HG03432 (cell line): ENCODE measurements at regions not wholly inside any gene's neighbourhood (a gene's known extent, or its start where the extent isn't known, plus 50 kb on each side); places are given as distances from the start of the nearest gene placed in this dataset.
"Not testable (repeated sequence)": the region's sequence is repeated elsewhere in the genome, so short reads cannot be mapped to it uniquely, and the experiment has no call there.

Experiments used
- ATAC-seq: cut with Tn5 transposase; IDR thresholded peaks from one replicate; pipeline ENCODE4 v1.9.1; 2021; ENCODE audit warnings: mild to moderate bottlenecking, moderate library complexity; ENCODE audit not compliant: unreplicated experiment

- ATAC-seq, result no peak
Observed at GRCh38 chr6:85111481-85112011, 338.3 kb upstream of the NT5E start.

- no peak for ATAC-seq
Observed at GRCh38 chr6:85110943-85111342, 338.9 kb upstream of the NT5E start.

GRCh38 chr6:85107701-85108100 is 342.2 kb upstream of the NT5E start:
- no peak for ATAC-seq

DNA sequence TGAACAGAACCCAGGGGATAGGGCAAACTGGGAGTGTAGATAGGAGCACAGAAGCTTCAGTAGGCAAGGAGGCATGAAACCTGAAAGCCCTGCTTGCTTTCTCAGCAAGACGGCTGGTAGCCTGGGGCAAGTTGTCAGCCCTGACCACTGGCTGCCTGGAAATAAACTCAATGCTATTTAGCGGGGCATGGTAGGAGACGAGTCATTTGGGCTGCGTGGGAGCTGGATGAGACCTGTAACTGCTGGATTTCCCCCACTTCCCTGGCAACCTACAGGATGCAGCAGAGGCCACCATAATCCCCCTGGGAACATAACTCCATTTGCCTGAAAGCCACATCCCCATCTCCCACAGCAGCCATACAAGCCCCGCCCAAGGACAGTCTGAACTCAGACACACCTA is 332.6 kb upstream of the TBX18 start:
- ATAC-seq, result no peak

DNA sequence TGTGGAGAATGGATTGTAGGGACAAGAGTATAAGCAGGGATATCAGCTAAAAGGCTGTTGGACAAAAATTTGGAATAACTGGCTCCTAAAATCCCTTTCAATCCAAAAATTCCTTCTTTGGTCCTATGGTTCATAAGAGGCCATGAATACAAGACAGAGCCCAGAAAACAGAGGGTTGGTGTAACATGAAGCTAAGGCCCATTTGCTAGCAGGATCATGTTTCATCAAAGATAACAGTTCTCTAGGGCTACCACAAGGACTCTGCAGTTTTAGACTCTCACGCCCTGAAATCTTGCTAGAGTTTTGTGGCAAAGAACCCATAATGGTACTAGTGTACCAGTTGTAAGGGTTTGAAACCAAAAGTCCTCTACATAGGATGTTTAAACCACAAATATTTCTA is 327.8 kb upstream of the TBX18 start:
- ATAC-seq, result no peak

GRCh38 chr6:85089255-85089654 is 324.9 kb upstream of the TBX18 start:
- no peak for ATAC-seq

DNA sequence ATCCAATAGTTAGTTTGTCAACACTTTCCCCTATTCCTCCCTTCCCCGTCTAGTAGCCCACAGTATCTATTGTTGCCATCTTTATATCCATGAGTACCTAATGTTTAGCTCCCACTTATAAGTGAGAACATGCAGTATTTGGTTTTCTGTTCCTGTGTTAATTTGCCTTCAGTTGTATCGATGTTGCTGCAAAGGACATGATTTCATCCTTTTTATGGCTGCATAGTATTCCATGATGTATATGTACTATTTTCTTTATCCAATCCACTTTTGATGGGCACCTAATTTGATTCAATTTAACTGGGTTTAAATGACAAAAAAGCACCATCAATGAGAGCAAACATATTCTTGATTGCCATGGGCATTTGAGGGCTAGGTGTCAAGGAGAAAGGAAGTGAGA is 321.5 kb upstream of the TBX18 start:
- no peak for ATAC-seq

DNA sequence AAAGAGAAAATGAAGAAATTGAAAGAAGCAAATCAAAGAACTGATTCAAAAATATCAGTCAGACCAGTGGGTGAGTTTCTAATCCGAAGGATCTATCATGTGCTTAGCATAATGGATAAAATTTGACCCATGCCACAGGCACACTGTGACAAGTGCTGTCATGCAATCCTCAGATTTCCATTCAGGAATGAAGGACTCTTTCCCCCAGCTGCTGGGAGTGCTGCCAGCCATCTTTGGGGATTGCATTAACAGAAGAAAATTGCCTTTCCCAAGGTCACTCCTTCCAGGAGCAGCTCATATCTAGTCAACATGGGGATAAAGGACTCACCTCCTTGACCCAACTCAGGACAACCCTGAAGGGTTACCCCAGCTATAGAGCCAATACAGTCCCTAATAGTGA is 316.7 kb upstream of the TBX18 start:
- ATAC-seq, result no peak

- ATAC-seq, result no peak
Observed at GRCh38 chr6:85079761-85080160, 315.4 kb upstream of the TBX18 start.

DNA sequence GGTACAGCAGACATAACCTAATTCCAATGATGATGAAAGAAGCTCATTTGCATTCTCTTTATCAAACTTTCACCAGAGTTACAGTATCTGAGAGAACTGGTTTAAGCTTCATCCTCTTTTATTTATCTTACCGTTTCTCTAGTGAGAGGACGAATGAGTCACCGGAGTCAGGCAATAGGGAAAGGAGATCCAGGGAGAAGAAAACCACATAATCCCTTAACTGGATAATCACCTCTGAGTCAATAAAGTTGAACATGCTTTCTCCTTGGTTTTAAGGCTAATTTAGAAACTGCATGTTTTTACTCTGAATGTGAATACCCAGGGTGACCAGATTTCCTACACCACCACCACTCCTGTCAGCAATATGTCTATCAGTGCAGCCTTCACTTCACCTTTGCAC is 313.7 kb upstream of the TBX18 start:
- no peak for ATAC-seq

GRCh38 chr6:85077098-85077497 is 312.7 kb upstream of the TBX18 start:
- ATAC-seq, result no peak

- not testable (repeated sequence) for ATAC-seq
Observed at GRCh38 chr6:85071845-85072244, 307.4 kb upstream of the TBX18 start.

- ATAC-seq, result no peak
Observed at GRCh38 chr6:85069577-85069976, 305.2 kb upstream of the TBX18 start.

- ATAC-seq, result no peak
Observed at GRCh38 chr6:85068221-85068620, 303.8 kb upstream of the TBX18 start.

- ATAC-seq, result no peak
Observed at GRCh38 chr6:85066266-85066665, 301.9 kb upstream of the TBX18 start.

GRCh38 chr6:85065831-85066230 is 301.4 kb upstream of the TBX18 start:
- ATAC-seq, result no peak

DNA sequence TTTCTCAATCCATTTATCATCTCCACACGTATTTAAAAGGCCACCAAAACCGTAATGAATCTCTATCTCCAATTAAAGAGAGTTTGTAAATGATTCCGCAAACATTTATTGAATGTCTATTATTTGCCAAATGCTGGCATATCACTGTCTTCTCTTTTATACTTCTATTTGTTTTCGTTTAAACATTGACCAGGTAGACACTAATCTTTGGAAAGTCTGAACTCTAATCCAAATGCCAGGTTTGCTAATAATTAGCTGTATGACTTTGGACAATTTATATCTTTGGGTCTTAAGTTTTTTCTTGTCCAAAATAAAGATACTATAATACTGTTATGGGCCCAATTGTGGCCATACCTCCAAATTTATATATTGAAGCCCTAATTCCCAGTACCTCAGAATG is 299.2 kb upstream of the TBX18 start:
- ATAC-seq, result no peak

DNA sequence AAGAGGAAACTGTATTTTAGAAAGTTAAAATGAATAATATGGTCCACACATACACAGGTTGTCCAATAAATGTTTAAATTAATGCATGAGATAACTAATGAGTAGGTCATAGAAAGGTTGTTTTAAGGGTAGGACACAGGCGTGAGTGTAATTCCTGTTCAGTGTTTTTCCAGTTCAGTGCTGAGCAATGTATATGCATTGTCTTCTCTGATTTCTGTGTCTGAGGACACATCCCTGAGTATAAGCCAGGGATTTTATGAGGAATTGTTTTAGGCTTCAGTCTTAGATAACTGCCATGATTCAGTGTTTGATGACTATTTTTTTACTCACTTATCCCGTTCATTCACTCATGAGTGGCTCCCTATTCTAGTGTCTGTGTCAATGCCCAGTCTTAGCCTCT is 298.5 kb upstream of the TBX18 start:
- no peak for ATAC-seq

DNA sequence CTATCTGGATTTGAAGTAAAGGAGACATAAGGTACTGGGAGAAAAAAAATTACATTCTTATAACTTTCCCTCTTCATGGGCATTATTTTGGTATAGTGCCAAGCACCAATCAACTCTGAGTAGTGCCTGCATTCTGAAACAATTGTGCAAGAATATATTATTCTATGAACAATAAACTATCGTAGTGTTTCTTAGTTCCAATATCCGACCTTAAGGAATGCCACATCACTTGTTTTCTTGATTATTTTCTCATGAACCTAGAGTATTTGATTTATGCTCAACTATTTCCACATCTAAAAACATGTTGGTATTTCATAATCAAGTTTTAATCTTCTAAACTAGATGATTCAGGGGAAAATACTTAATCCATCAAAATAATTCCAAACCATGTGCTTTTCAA is 294.4 kb upstream of the TBX18 start:
- no peak for ATAC-seq

GRCh38 chr6:85050149-85050548 is 285.8 kb upstream of the TBX18 start:
- no peak for ATAC-seq

GRCh38 chr6:85049282-85049681 is 284.9 kb upstream of the TBX18 start:
- ATAC-seq, result no peak

- ATAC-seq, result no peak
Observed at GRCh38 chr6:85047818-85048217, 283.4 kb upstream of the TBX18 start.

DNA sequence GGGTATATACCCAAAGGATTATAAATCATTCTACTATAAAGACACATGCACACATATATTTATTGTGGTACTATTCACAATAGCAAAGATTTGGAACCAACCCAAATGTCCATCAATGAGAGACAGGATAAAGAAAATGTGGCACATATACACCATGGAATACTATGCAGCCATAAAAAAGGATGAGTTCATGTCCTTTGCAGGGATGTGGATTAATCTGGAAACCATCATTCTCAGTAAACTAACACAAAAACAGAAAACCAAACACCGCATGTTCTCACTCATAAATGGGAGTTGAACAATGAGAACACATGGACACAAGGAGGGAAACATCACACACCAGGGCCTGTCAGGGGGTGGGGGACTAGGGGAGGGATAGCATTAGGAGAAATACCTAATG is 281.4 kb upstream of the TBX18 start:
- ATAC-seq, result not testable (repeated sequence)

DNA sequence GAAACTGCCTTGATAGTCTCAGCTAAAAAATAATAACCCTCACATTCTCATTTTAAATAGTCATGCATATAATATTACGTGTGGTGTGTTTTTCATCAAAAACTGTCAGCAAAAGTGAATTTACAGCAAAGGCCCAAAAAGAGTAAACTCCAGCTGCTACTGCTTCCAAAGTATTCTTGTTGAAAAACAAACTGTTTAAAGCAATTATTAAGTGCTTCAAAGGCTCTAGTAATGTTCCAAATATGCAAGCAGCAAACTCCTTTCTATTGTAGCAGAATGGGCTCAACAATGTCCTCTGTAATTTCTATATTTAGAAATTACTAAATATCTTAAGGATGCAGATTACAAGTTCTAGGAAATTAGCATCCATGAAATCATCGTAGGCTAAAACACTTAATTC is 280.0 kb upstream of the TBX18 start:
- ATAC-seq, result no peak
